Muscle of leg (tissue), 3 donors: ENCODE measurements at regions not wholly inside any gene's neighbourhood (a gene's known extent, or its start where the extent isn't known, plus 50 kb on each side); places are given as distances from the start of the nearest gene placed in this dataset.

Experiments used
- DNase-seq: peaks from one replicate; pipeline ENCODE4 v3.0.0; 2013
- H3K27ac ChIP-seq: one replicate; pipeline ENCODE4 v1.5.1; 2013; ENCODE audit warnings: mild to moderate bottlenecking, low read length, control low read depth
- H3K27me3 ChIP-seq: one replicate; pipeline ENCODE4 v1.6.1; 2013; ENCODE audit warnings: low read length; ENCODE audit not compliant: control insufficient read depth, insufficient read depth
- H3K36me3 ChIP-seq: one replicate; pipeline ENCODE4 v1.6.1; 2013; ENCODE audit warnings: low read length; ENCODE audit not compliant: control insufficient read depth, insufficient read depth
- H3K4me1 ChIP-seq: one replicate; pipeline ENCODE4 v1.6.1; 2013; ENCODE audit warnings: low read length; ENCODE audit not compliant: control insufficient read depth, insufficient read depth
- H3K4me3 ChIP-seq: one replicate; pipeline ENCODE4 v1.5.1; 2013; ENCODE audit warnings: low read length, control low read depth
- H3K9me3 ChIP-seq: replicated peaks from 2 replicates; pipeline ENCODE4 v1.6.1; 2013; ENCODE audit warnings: low read depth, low read length; ENCODE audit not compliant: control insufficient read depth
- WGBS: methylation state at CpG from one replicate; pipeline ENCODE4 v1.1.5; 2013; ENCODE audit warnings: missing lambda C conversion rate; ENCODE audit not compliant: insufficient coverage; 5-methylcytosine and 5-hydroxymethylcytosine counted together

- no peak overlapping the region for H3K27ac ChIP-seq
- 71% methylated on average over 6 of the region's 8 CpGs for WGBS
- peak; percentile 19 for DNase-seq
Observed at GRCh38 chr15:62977952-62978811, 64.4 kb upstream of the TPM1 start.

GRCh38 chr15:62979252-62979651 is 63.3 kb upstream of the TPM1 start:
- no peaks in the 10 kb centered on the region for H3K9me3 ChIP-seq
- no peak overlapping the region for H3K4me3 ChIP-seq
- H3K4me1 ChIP-seq = peaks cover 5% of the 10 kb centered on the region
- peaks cover 2% of the 10 kb centered on the region for H3K27me3 ChIP-seq
- no peak for DNase-seq
- no peaks in the 10 kb centered on the region for H3K36me3 ChIP-seq
- WGBS = no CpG with 5 or more reads among the region's 1 CpG
- H3K27ac ChIP-seq = no peak overlapping the region

More at GRCh38 chr15:62977952-62978811, 64.4 kb upstream of the TPM1 start:
- peaks cover 5% of the 10 kb centered on the region for H3K4me1 ChIP-seq
- peaks cover 2% of the 10 kb centered on the region for H3K27me3 ChIP-seq
- H3K4me3 ChIP-seq = no peak overlapping the region
- no peaks in the 10 kb centered on the region for H3K36me3 ChIP-seq
- H3K9me3 ChIP-seq = no peaks in the 10 kb centered on the region

- no peaks in the 10 kb centered on the region for H3K9me3 ChIP-seq
- no peak overlapping the region for H3K27ac ChIP-seq
- no peak for DNase-seq
- WGBS = 79% methylated on average over 3 of the region's 3 CpGs
- H3K4me3 ChIP-seq = no peak overlapping the region
- H3K4me1 ChIP-seq = peaks cover 5% of the 10 kb centered on the region
- peaks cover 2% of the 10 kb centered on the region for H3K27me3 ChIP-seq
- no peaks in the 10 kb centered on the region for H3K36me3 ChIP-seq
Observed at GRCh38 chr15:62981071-62981470, 61.5 kb upstream of the TPM1 start.

DNA sequence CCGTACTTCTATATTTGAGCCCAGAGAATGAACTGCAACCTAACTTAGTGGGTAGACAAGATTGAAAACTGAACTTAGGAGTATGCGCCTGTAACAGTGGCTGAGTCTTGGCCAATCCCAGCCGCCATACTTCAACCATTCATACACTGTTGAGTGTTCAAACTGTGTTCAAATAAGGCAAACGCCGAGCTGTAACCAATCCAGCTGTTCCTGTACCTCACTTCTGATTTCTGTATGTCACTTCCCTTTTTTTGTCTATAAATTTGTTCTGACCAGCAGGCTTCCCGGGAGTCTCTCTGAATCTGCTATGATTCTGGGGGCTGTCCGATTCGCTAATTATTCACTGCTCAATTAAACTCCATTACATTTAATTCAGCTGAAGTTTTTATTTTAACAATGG is 58.6 kb upstream of the TPM1 start:
- 96% methylated on average over 4 of the region's 8 CpGs for WGBS

GRCh38 chr15:62985768-62986167 is 56.8 kb upstream of the TPM1 start:
- no peak overlapping the region for H3K27ac ChIP-seq
- no peak for DNase-seq
- no peak overlapping the region for H3K4me3 ChIP-seq
- H3K36me3 ChIP-seq = no peaks in the 10 kb centered on the region
- H3K9me3 ChIP-seq = no peaks in the 10 kb centered on the region
- H3K27me3 ChIP-seq = peaks cover 4% of the 10 kb centered on the region
- no peaks in the 10 kb centered on the region for H3K4me1 ChIP-seq
- WGBS = 37% methylated on average over 6 of the region's 6 CpGs

More for the DNA sequence above, 58.6 kb upstream of the TPM1 start:
- DNase-seq = no peak
- peaks cover 4% of the 10 kb centered on the region for H3K27me3 ChIP-seq
- H3K27ac ChIP-seq = no peak overlapping the region
- no peak overlapping the region for H3K4me3 ChIP-seq
- H3K36me3 ChIP-seq = no peaks in the 10 kb centered on the region
- no peaks in the 10 kb centered on the region for H3K9me3 ChIP-seq
- H3K4me1 ChIP-seq = no peaks in the 10 kb centered on the region

- DNase-seq = no peak
- Histone ChIP-seq H3K27ac (no peak overlapping the region), H3K4me1 (no peaks in the 10 kb centered on the region), H3K27me3 (peaks cover 4% of the 10 kb centered on the region), H3K36me3 (no peaks in the 10 kb centered on the region), H3K9me3 (no peaks in the 10 kb centered on the region), H3K4me3 (no peak overlapping the region)
- WGBS = 100% methylated on average over 3 of the region's 7 CpGs
Observed at GRCh38 chr15:62986948-62987347, 55.6 kb upstream of the TPM1 start.

GRCh38 chr15:62988701-62989100 is 53.8 kb upstream of the TPM1 start:
- Histone ChIP-seq H3K36me3 (no peaks in the 10 kb centered on the region), H3K9me3 (no peaks in the 10 kb centered on the region), H3K27ac (no peak overlapping the region), H3K4me3 (no peak overlapping the region), H3K27me3 (peaks cover 4% of the 10 kb centered on the region), H3K4me1 (no peaks in the 10 kb centered on the region)
- DNase-seq = no peak
- 77% methylated on average over 3 of the region's 7 CpGs for WGBS

DNA sequence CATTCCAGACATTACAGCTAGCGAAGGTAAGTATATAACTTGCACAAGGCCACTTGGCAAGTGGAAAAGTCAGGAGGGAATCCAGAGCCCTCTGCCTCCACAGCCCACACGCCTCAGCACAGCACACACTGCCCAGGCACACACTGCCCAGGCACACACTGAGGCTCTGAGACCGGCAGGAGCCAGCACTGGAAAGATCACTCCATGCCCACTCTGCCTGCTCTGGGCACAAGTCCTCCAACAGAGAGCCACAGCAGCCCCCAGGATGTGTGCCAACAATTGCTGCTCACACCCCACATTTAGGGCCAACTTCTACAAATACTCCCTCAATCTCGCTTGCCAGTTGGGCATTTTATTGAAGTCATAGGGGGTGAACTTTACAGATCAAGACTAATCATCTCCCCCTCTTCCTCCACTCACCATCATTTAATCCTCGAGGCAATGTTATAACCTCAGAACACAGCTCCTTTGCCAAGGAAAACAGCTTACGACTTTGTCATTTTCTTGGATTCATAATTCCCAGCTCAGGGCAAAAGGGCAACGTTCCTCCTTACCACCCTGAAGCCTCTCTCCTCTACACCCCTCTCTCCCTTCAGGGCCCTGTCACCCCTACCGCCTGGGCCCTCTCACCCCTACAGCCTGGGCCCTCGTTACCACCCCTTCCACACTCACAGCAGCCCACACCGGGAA is 53.0 kb upstream of the TPM1 start:
- no peak for DNase-seq
- Histone ChIP-seq H3K27ac (no peak overlapping the region), H3K9me3 (no peaks in the 10 kb centered on the region), H3K36me3 (no peaks in the 10 kb centered on the region), H3K4me3 (no peak overlapping the region), H3K4me1 (no peaks in the 10 kb centered on the region), H3K27me3 (peaks cover 4% of the 10 kb centered on the region)
- 36% methylated on average over 4 of the region's 10 CpGs for WGBS

GRCh38 chr15:62991698-62992097 is 50.8 kb upstream of the TPM1 start:
- Histone ChIP-seq H3K36me3 (no peaks in the 10 kb centered on the region), H3K4me3 (no peak overlapping the region), H3K9me3 (no peaks in the 10 kb centered on the region), H3K4me1 (no peaks in the 10 kb centered on the region), H3K27ac (no peak overlapping the region), H3K27me3 (peaks cover 4% of the 10 kb centered on the region)
- DNase-seq = no peak
- WGBS = no CpG with 5 or more reads among the region's 2 CpGs

GRCh38 chr15:62992302-62992701 is 50.2 kb upstream of the TPM1 start:
- DNase-seq = no peak
- H3K36me3 ChIP-seq = no peaks in the 10 kb centered on the region
- no peaks in the 10 kb centered on the region for H3K9me3 ChIP-seq
- H3K27ac ChIP-seq = no peak overlapping the region
- no peak overlapping the region for H3K4me3 ChIP-seq
- H3K4me1 ChIP-seq = no peaks in the 10 kb centered on the region
- WGBS = no CpG with 5 or more reads among the region's 3 CpGs
- H3K27me3 ChIP-seq = peaks cover 4% of the 10 kb centered on the region
